ENCODE measurements at regions not wholly inside any gene's neighbourhood (a gene's known extent, or its start where the extent isn't known, plus 50 kb on each side); places are given as distances from the start of the nearest gene placed in this dataset.

- no peak for DNase-seq
Observed at GRCh38 chr22:49197505-49197904, 630.2 kb downstream of the BRD1 start.

GRCh38 chr22:49196046-49196511 is 631.6 kb downstream of the BRD1 start:
- DNase-seq, result no peak

GRCh38 chr22:49195636-49196035 is 632.0 kb downstream of the BRD1 start:
- DNase-seq, result no peak

DNA sequence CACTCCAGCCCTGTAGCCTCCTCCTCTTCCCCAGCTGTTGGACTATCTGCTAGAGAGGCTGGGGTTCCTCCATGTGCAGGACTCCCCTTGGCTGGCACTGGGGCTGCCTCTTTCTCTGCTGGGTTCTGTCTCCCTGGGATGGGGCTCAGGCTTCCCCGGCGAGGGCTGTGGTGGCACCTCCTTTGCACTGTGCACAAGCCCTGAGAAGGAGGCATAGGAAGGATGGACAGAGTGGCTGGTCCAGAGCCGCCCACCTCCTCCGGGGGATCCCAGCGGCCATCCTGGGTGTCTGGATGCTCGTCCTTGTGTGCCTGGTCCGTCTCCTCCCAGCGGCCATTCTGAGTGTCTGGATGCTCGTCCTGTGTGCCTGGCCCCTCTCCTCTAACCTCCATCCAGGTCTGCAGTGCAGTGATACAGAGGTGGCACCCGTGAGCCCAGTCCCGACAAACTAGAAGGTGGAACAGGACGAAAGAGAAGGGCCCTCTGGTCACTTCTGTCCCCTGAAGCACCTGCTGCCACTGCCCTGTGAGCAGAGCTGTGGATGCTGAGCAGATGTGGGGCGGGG is 633.7 kb downstream of the BRD1 start:
- DNase-seq, result no peak

DNA sequence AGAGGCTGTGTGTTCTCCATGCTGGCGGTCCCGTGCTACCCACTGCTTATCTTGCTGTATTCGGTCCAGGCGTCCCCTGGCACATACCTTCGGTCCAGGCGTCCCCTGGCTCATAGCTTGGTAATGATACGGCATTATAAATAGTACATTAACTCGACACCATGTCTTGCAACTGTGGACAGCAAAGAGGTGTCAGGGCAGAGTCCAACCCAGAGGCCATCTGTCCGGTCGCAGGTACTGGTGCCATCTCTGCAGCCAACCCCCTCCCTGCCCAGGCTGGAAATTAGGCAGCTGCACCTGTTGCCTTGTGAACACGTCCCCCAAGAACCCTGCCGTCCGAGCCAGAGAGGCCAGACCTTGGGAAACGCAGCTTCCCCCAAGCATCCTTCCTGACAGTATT is 634.3 kb downstream of the BRD1 start:
- DNase-seq, result no peak

DNA sequence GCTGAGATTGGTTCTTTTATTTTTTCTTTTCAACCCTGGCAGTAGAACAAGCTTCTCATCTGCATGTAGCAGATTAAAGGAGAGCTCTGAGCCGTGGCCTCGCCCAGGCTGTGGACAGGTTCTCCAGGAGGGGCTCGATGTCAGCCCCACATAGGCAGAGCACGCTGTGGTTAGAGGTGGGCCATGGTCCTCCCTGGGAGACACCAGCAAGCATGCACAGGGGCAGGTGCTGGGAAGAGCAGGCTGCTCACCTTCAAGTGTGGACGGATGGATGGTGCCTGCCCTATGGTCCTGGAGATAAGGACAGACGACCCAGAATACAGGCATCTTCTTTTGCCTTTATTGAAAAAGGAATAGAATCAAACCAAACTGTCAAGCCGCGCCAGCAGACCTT is 634.8 kb downstream of the BRD1 start:
- DNase-seq, result no peak

GRCh38 chr22:49192180-49192856 is 635.4 kb downstream of the BRD1 start:
- DNase-seq, result no peak

DNA sequence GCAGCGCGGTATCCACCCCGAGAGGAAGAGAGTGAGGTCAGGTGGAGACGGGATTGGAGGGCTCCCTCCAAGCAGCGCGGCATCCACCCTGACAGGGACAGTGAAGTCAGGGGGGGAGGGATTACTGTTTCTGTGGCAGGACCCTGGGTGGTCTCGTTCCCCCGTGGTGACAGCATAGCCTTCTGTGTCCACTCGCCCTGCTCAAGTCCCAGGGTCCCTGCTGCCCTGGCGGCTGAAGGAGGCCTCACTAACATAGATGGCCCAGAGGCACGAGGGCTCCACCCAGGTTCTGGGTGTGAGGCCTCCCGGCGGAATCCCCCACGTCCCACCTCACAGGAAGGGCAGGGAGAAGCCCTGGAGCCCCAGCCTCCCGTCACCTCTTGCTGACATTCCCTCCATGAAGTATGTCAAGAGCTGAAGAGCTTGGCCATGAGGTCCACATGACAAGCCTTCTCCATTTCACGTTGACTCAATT is 636.1 kb downstream of the BRD1 start:
- no peak for DNase-seq

DNA sequence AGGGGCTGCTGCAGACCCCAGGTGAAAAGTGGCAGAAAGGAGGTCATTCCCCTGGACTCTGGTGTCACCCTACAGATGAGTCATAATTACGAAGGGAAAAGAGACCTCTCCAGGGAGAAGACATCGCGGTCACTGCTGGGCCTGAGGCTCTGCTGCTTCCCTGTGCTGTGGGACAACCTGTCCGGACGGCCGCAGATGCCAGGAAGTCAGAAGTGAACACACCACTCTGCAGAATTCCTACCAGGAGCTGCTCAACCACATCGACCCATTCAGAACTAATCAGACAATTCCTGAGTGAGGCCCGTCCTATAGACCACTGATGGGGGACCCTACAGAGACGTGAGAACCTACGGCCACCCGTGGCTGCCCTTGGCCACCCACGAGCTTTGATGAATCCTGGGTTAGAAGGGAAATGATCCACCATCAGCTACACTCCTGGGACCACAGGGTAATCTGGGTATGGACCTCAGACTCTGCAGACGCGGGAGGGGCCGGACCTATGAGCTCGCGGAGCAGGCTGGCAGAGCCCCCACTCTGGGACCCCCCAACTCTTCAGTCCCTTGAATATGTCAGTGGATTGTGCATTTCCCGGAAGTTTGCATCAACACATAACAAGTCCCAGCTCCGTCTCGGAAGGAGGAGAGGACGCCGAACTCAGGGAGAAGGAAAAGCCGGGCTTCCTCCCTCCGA is 636.7 kb downstream of the BRD1 start:
- no peak for DNase-seq

- DNase-seq, result no peak
Observed at GRCh38 chr22:49189871-49190270, 637.8 kb downstream of the BRD1 start.

DNA sequence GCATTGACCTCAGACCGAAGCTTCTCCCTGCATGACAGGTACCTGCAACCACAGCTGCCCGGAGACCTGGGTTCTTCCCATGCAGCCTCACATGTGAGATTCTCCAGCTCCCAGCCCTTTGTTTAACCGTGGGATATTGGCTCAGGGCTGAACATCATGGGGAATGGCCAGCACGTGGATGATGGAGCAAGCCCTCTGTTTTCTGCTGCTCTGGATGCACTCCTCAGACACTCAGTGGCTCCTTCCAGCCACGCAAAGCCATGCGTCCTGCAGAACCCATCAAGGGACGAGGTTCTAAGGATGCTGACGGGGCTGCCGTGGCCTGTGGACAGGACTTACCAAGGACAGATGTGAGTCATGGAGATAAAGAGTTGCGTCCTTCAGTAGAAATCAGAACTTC is 639.1 kb downstream of the BRD1 start:
- DNase-seq, result no peak

DNA sequence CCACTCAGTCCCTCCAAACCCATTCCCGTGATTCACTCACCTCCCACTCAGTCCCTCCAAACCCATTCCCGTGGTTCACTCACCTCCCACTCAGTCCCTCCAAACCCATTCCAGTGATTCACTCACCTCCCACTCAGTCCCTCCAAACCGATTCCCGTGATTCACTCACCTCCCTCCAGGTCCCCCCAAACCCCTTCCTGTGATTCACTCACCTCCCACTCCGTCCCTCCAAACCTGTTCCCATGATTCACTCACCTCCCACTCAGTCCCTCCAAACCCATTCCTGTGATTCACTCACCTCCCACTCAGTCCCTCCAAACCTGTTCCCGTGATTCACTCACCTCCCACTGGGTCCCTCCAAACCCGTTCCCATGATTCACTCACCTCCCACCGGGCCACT is 639.6 kb downstream of the BRD1 start:
- DNase-seq, result no peak

DNA sequence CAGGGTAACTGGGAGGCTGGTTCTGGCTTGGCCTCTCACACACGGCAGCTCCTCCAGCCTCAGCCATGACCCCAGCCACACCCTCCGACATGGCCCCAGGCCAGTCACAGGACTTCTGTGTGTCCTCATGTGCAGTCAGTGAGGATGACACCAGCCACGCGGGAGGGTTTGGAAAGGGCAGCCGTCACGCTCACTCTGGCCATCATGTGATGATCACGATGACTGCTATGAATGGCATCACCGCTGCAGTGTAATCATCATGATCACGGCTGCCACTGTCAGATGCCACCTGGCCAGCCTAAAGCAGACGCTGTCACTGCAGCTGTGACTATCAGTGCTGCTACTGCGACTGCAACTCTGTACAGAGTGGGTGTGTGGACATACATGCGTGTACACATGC is 640.9 kb downstream of the BRD1 start:
- DNase-seq, result no peak

GRCh38 chr22:49186293-49186692 is 641.4 kb downstream of the BRD1 start:
- DNase-seq, result no peak

DNA sequence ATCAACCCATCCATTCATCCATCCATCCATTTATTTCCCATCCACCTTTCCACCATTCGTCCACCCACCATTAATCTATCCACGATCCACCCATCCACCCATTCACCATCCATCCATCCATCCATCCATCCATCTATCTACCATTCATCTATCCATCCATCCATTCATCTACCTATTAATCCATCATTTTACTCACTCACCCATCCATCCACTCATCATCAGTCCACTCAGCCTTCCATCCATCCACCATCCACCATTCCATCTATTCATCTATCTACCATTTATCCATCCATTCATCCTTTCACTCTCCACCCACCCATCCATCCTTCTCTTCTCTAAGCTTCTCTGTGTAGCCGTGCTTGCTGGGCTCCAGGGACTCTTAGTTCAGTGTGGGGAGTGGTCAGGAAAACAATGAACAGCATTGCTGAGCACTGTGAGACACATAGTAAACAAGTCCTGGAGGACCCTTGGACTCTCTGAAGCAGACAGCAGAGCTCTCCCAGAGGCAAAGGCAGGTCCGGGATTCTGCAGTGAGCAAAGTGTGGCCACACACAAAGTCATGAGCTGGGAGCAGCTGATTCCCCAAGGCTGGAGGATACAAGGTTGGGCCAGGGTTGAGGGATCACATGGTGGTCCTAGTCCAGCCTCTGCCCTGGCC is 642.2 kb downstream of the BRD1 start:
- no peak for DNase-seq

- no peak for DNase-seq
Observed at GRCh38 chr22:49184736-49185135, 642.9 kb downstream of the BRD1 start.

DNA sequence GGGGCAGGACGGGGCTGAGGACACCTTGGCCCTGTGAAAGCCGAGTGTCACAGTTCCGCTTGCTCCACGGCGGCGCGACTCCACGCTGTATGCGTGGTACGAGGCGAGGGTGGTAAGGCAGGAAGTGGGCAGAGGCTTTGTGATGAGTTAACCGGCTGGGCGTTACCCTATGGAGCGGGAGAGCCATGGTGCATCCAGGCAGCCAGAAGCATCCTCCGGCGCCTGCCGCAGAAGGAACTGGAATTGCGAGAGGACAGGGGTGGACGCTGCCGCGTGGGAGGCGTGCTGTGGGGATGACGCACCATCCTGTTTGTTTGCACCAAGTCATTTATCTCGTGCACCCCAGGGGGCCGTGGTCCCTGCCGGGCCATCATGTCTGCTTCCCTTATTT is 643.9 kb downstream of the BRD1 start:
- DNase-seq, result no peak

DNA sequence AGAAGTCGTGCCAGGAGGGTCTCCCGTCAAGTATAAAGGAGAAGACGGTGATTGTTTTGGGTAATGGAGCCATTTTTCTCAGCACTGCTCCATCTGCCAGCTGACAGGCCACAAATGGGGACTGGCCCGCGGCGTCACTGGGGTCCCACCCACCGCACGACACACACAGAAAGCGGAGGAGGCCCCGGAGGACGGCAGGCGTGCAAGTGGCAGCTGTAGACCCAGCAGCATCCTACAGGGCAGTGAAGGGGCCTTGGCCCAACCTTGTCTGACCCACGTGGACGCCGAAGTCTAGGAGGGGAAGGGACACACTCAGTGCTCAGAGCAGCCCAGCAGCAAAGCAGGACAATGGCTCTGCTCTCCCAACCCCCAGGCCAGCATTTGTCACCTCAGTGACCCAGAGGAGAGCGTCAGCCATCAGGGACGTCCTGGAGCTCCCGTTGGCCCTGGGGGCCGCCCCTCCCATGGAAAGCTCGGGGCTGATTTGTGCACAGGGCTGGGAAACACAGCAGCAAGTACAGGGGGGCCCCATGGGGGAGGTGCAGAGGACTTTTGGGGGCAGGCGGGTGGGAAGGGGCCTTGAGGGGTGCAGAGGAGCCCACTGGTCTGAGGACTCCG is 644.4 kb downstream of the BRD1 start:
- no peak for DNase-seq

DNA sequence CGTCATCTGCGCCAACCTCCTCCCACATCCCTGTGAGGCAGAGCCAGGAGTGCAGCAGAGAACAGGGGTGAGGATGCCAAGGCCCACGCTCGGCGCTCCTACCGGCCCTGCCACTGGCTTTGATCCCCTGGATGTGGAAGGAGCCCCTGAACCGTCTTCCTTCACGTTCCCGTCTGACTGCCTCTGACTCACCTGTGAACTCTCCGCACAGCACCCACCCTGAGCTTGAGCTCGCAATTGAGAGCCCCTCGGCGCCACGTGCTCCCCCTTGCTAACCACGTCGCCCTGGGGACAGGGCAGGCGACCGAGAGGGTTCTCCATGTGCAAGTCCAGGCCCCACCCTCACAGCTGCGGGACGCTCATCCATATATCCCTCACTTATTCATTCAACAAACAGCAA is 645.3 kb downstream of the BRD1 start:
- no peak for DNase-seq

- DNase-seq, result no peak
Observed at GRCh38 chr22:49181942-49182341, 645.7 kb downstream of the BRD1 start.

DNA sequence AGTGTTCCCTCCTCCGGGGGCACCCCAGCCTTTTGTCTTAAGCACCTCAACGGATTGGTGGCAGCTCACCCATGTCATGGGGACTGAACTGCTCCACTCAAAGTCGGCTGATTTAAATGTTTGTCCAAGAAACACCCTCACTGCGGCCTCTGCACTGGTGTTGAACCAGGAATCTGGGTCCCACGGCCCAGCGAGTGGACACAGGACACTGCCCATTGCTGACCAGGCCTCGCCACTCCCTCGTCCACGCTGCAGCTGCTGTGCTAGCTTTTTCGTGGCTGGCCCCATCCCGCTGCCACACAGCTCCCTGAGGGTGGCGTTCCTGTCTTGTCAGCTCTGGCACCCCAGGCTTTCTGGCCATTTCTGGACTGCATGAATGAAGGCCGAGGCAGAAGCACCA is 646.2 kb downstream of the BRD1 start:
- DNase-seq, result no peak

DNA sequence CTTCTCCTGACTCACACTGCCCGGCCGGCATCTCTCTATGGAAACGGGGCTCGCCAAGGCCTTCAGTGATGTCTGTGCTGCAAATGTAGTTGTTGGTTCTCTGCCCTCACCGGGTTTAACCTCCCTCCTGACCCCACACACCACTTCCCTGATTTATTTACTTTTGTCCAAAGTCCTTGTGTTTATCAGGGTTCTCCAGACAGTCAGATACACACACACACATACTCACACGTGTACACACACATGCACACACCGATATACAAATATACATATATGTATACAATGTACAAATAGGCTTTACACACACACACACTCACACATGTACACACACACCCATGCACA is 647.0 kb downstream of the BRD1 start:
- DNase-seq, result no peak

DNA sequence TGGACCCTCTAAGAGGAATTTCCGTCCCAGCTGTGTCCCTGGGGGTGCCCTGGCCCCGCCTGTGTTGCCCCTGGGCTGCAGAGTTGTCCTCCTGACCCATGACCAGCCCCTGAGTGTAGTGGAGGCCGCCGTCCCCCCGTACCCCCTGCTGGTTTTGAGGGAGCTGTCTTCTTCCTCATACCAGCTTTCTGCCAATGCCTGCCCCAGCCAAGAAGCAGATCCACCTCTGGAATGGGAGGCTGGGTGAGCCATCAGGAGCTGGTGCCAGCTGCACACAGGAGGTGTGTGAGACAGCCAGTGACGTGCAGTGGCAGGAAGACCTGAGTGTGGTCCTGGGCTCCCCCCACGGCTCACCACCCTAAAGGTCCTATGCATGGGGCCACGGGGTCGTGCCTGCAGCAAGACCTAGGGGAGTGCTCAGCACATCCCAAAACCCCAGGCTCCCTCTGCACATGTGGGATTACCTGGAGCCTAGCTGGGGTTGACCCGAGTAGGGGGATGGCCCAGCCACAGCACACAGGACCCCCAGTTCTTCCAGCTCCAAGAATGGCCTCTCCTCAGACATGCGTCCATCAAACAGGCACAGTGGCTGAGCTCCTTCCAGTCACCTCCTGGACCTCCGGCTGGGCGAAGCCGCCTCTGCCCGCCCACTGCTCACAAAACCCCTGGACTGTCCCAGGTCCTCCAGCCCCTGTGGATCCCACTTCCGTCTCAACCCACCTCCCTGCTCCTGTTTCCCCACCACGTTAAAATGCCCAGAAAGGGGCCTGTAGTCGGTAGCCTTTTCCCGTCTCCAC is 647.6 kb downstream of the BRD1 start:
- DNase-seq, result no peak
